ENCODE measurements at regions not wholly inside any gene's neighbourhood (a gene's known extent, or its start where the extent isn't known, plus 50 kb on each side); places are given as distances from the start of the nearest gene placed in this dataset.

GRCh38 chr6:4264601-4265000 lies 129.2 kb upstream of the ECI2 start:
- Histone ChIP-seq H3K9me3 (replicated peaks; ENCODE audit: control insufficient read depth, insufficient read depth, low read depth, low read length) (no peaks in the 10 kb centered on the region), H2AFZ (ENCODE audit: low read depth, low read length) (no peak overlapping the region), H3K36me3 (ENCODE audit: control insufficient read depth, insufficient read depth, low read length) (no peaks in the 10 kb centered on the region), H3K27ac (ENCODE audit: extremely low read depth, low read depth, low read length) (no peak overlapping the region), H4K20me1 (replicated peaks; ENCODE audit: control insufficient read depth, insufficient read depth, low read length) (no peaks in the 10 kb centered on the region), H3K9me1 (ENCODE audit: control insufficient read depth, insufficient read depth, low read length) (no peaks in the 10 kb centered on the region), H3K4me3 (no peak overlapping the region), H3K27me3 (ENCODE audit: control insufficient read depth in 2 of 2, insufficient read depth in 2 of 2, low read length in 2 of 2) (peaks cover 6 to 22% of the 10 kb centered on the region in 2 experiments; a peak in 3 of 5 replicates), H3K79me2 (ENCODE audit: control insufficient read depth, insufficient read depth, low read length) (no peaks in the 10 kb centered on the region), H3K4me2 (ENCODE audit: insufficient read depth, low read length) (no peak overlapping the region), H3K9ac (ENCODE audit: insufficient read depth in 1 of 2, low read depth in 2 of 2, low read length in 2 of 2) (no peak overlapping the region), H3K4me1 (replicated peaks in 1 of 2; ENCODE audit: control insufficient read depth in 2 of 2, insufficient read depth in 2 of 2, low read length in 2 of 2) (no peaks in the 10 kb centered on the region)
- intact Hi-C loops (cut with micrococcal nuclease) (no loop called here), in situ Hi-C loops (cut with MboI) (no loop called here)
- TF ChIP-seq ZHX1 (conservative IDR thresholded peaks at IDR 0.05; ENCODE audit: low read length) (no peak), ZNF133 (CRISPR knock-in tag; IDR thresholded peaks at IDR 0.05) (no peak), FOSL1 (tag; conservative IDR thresholded peaks at IDR 0.05) (no peak)
- POLR2A ChIA-PET: interaction anchor here (0.6 to 1.3 kb wide), 4 partner anchors 8 to 650 kb away, joined by 3 to 4 read pairs (median 4); no protein-coding TSS in a partner anchor
- DNase-seq (ENCODE audit: extremely low read depth in 1 of 4, low spot score in 3 of 4) (no peak), ATAC-seq (no peak), FAIRE-seq (no peak)
- CTCF ChIA-PET (ENCODE audit: low intra/inter-chr PET ratio): no interaction called here
- BruUV-seq (replicated peaks): no TSS peak
- 5% methylated on average over 1 of the region's 1 CpG for WGBS (ENCODE audit: insufficient coverage, low coverage, missing lambda C conversion rate)

- intact Hi-C loops (cut with micrococcal nuclease): no loop called here
- WGBS (ENCODE audit: insufficient coverage, low coverage, missing lambda C conversion rate): 5% methylated on average over 3 of the region's 3 CpGs
- no TSS peak for BruUV-seq (replicated peaks)
- TF ChIP-seq MAFK (IDR thresholded peaks at IDR 0.05; ENCODE audit: low read length) (no peak), EHMT2 (IDR thresholded peaks at IDR 0.05) (no peak), TRIM25 (IDR thresholded peaks at IDR 0.05; ENCODE audit: borderline replicate concordance) (no peak), SMAD4 (CRISPR knock-in tag; conservative IDR thresholded peaks at IDR 0.05) (no peak), KHSRP (IDR thresholded peaks at IDR 0.05) (no peak), STAT6 (CRISPR knock-in tag; IDR thresholded peaks at IDR 0.05) (no peak), PTBP1 (IDR thresholded peaks at IDR 0.05; ENCODE audit: low read depth, low read length) (no peak)
These were observed 128.7 kb upstream of the ECI2 start for GRCh38 chr6:4264081-4264480.

More at GRCh38 chr6:4264081-4264480, 128.7 kb upstream of the ECI2 start:
- H3K27me3 ChIP-seq (ENCODE audit: control insufficient read depth in 2 of 2, insufficient read depth in 2 of 2, low read length in 2 of 2): peaks cover 6 to 22% of the 10 kb centered on the region in 2 experiments; a peak in 3 of 5 replicates
- no peaks in the 10 kb centered on the region for H3K36me3 ChIP-seq (ENCODE audit: control insufficient read depth, insufficient read depth, low read length)
- no peak overlapping the region for H3K4me3 ChIP-seq
- H3K27ac ChIP-seq (ENCODE audit: extremely low read depth, low read depth, low read length): no peak overlapping the region
- no peaks in the 10 kb centered on the region for H3K4me1 ChIP-seq (replicated peaks in 1 of 2; ENCODE audit: control insufficient read depth in 2 of 2, insufficient read depth in 2 of 2, low read length in 2 of 2)
- no peak for DNase-seq (ENCODE audit: extremely low read depth in 1 of 4, low spot score in 3 of 4)
- CTCF ChIA-PET (ENCODE audit: low intra/inter-chr PET ratio): no interaction called here
- no peaks in the 10 kb centered on the region for H3K79me2 ChIP-seq (ENCODE audit: control insufficient read depth, insufficient read depth, low read length)
- FAIRE-seq: no peak
- no peak overlapping the region for H2AFZ ChIP-seq (ENCODE audit: low read depth, low read length)
- ATAC-seq: no peak
- no peak overlapping the region for H3K4me2 ChIP-seq (ENCODE audit: insufficient read depth, low read length)
- no peaks in the 10 kb centered on the region for H3K9me1 ChIP-seq (ENCODE audit: control insufficient read depth, insufficient read depth, low read length)
- POLR2A ChIA-PET: interaction anchor here (0.7 to 1.3 kb wide), 3 partner anchors 9 to 650 kb away, joined by 4 read pairs; no protein-coding TSS in a partner anchor
- in situ Hi-C loops (cut with MboI): no loop called here
- no peak overlapping the region for H3K9ac ChIP-seq (ENCODE audit: insufficient read depth in 1 of 2, low read depth in 2 of 2, low read length in 2 of 2)
- no peaks in the 10 kb centered on the region for H3K9me3 ChIP-seq (replicated peaks; ENCODE audit: control insufficient read depth, insufficient read depth, low read depth, low read length)
- no peaks in the 10 kb centered on the region for H4K20me1 ChIP-seq (replicated peaks; ENCODE audit: control insufficient read depth, insufficient read depth, low read length)

All from K562 (cell line).